ENCODE measurements at regions not wholly inside any gene's neighbourhood (a gene's known extent, or its start where the extent isn't known, plus 50 kb on each side); places are given as distances from the start of the nearest gene placed in this dataset.

DNA sequence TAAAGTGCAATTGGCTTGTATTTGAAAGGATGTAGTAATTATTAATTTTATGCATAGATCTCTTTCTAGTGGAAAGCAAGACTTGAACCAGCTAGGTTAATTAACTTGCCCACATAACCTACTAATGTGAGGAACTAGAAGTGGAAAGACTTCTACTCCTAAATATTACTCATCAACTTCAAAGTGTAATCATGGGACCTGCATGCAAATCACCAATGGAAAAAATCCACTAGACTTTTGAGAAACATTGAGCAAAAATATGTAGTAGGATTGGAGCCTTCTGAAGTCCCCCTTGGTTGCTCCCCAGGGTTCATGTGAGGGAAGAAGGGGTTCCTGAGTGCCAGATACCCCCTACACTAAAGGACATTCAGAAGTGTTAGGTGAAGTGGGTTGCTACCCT lies 240.2 kb downstream of the PTEN start:
- DNase-seq: no peak
- TF ChIP-seq, protein P1, sequence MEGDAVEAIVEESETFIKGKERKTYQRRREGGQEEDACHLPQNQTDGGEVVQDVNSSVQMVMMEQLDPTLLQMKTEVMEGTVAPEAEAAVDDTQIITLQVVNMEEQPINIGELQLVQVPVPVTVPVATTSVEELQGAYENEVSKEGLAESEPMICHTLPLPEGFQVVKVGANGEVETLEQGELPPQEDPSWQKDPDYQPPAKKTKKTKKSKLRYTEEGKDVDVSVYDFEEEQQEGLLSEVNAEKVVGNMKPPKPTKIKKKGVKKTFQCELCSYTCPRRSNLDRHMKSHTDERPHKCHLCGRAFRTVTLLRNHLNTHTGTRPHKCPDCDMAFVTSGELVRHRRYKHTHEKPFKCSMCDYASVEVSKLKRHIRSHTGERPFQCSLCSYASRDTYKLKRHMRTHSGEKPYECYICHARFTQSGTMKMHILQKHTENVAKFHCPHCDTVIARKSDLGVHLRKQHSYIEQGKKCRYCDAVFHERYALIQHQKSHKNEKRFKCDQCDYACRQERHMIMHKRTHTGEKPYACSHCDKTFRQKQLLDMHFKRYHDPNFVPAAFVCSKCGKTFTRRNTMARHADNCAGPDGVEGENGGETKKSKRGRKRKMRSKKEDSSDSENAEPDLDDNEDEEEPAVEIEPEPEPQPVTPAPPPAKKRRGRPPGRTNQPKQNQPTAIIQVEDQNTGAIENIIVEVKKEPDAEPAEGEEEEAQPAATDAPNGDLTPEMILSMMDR (IDR thresholded peaks at IDR 0.05; ENCODE audit: low read depth, low read length): no peak
- Histone ChIP-seq H3K4me3 (ENCODE audit: low read depth, low read length) (no peak overlapping the region), H3K27me3 (no peaks in the 10 kb centered on the region), H3K4me1 (no peaks in the 10 kb centered on the region), H3K36me3 (no peaks in the 10 kb centered on the region), H3K9me3 (no peaks in the 10 kb centered on the region)

DNA sequence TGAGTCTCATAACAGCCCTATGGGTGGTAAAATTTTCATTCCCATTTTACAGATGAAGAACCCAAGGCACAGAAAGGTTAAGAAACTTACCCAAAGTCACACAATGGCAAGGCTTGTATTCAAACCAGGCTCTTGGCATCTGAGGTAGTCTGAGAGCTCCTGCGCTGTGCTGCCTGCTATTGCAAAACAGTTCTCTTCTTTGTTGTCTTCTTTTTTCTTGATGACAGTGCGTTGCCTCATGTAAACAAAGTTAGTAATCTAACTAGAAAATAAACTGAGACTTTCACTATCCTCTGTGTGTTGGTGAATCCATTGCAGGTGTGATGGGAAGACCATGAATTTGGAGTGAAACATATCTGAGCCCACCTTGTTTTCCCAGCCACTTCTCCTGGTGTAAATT lies 240.8 kb downstream of the PTEN start:
- TF ChIP-seq, protein P1 (IDR thresholded peaks at IDR 0.05; ENCODE audit: low read depth, low read length): no peak
- no peaks in the 10 kb centered on the region for H3K9me3 ChIP-seq
- H3K4me3 ChIP-seq (ENCODE audit: low read depth, low read length): no peak overlapping the region
- no peaks in the 10 kb centered on the region for H3K36me3 ChIP-seq
- no peaks in the 10 kb centered on the region for H3K27me3 ChIP-seq
- DNase-seq: no peak
- H3K4me1 ChIP-seq: no peaks in the 10 kb centered on the region

- Histone ChIP-seq H3K27me3 (no peaks in the 10 kb centered on the region), H3K36me3 (no peaks in the 10 kb centered on the region), H3K4me1 (no peaks in the 10 kb centered on the region; the same call in 1 of the 2 replicates), H3K4me3 (ENCODE audit: low read depth, low read length) (no peak overlapping the region), H3K9me3 (no peaks in the 10 kb centered on the region)
- TF ChIP-seq, protein P1 (IDR thresholded peaks at IDR 0.05; ENCODE audit: low read depth, low read length): no peak
- DNase-seq: no peak
Measured at GRCh38 chr10:88106366-88106765, 242.9 kb downstream of the PTEN start.

GRCh38 chr10:88107296-88108097 lies 244.1 kb downstream of the PTEN start:
- Histone ChIP-seq H3K4me1 (no peaks in the 10 kb centered on the region; the same call in 1 of the 2 replicates), H3K27me3 (no peaks in the 10 kb centered on the region), H3K36me3 (no peaks in the 10 kb centered on the region), H3K4me3 (ENCODE audit: low read depth, low read length) (no peak overlapping the region), H3K9me3 (no peaks in the 10 kb centered on the region)
- TF ChIP-seq, protein P1 (IDR thresholded peaks at IDR 0.05; ENCODE audit: low read depth, low read length): no peak
- DNase-seq: no peak

DNA sequence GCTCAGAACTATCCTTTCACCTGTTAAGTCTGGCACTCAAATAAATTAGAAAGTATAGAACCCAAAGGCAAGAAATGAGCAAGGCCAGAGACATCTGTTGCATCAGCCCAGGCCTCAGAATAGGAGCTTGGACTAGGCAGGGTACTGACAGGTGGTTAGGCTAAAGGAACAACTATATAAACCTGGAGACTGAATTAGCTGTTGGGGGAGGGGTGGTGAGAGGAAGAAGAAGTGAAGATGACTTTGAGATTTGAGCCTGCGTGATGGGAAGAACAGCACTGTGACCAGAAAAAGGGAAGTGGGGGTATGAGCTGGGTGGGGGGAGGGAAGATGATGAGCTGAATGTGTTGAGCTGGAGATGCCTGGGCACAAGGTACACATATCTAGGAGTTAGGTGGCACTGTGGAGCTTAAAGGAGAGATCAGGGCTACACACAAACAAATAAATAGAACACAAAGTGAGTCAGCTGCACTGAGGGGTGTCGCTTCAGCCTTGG lies 244.7 kb downstream of the PTEN start:
- Histone ChIP-seq H3K4me1 (no peaks in the 10 kb centered on the region; the same call in 1 of the 2 replicates), H3K36me3 (no peaks in the 10 kb centered on the region), H3K27me3 (no peaks in the 10 kb centered on the region), H3K4me3 (ENCODE audit: low read depth, low read length) (no peak overlapping the region), H3K9me3 (no peaks in the 10 kb centered on the region)
- DNase-seq: no peak
- TF ChIP-seq, protein P1 (IDR thresholded peaks at IDR 0.05; ENCODE audit: low read depth, low read length): no peak; the same call in 1 of the 2 replicates

GRCh38 chr10:88110355-88110754 lies 246.9 kb downstream of the PTEN start:
- Histone ChIP-seq H3K4me1 (peaks cover 10% of the 10 kb centered on the region), H3K4me3 (ENCODE audit: low read depth, low read length) (no peak overlapping the region)

More at GRCh38 chr10:88110355-88110754, 246.9 kb downstream of the PTEN start:
- Histone ChIP-seq H3K36me3 (no peaks in the 10 kb centered on the region), H3K9me3 (no peaks in the 10 kb centered on the region), H3K27me3 (no peaks in the 10 kb centered on the region)
- TF ChIP-seq, protein P1 (IDR thresholded peaks at IDR 0.05; ENCODE audit: low read depth, low read length): no peak
- no peak for DNase-seq
